SH-SY5Y (cell line): ENCODE measurements at regions not wholly inside any gene's neighbourhood (a gene's known extent, or its start where the extent isn't known, plus 50 kb on each side); places are given as distances from the start of the nearest gene placed in this dataset.

Source experiments
- GATA2 ChIP-seq: IDR thresholded peaks from 2 replicates; pipeline ENCODE4 v1.6.1; 2011; ENCODE audit warnings: mild to moderate bottlenecking, low read depth, low read length
- GATA3 ChIP-seq: IDR thresholded peaks from 2 replicates; pipeline ENCODE4 v1.6.1; 2011; ENCODE audit warnings: low read depth, mild to moderate bottlenecking, low read length, moderate library complexity

- TF ChIP-seq GATA2 (no peak), GATA3 (no peak)
These were observed 142.4 kb upstream of the MYOCD start for GRCh38 chr17:12523244-12523643.
